ENCODE measurements at regions not wholly inside any gene's neighbourhood (a gene's known extent, or its start where the extent isn't known, plus 50 kb on each side); places are given as distances from the start of the nearest gene placed in this dataset.

- Histone ChIP-seq H3K4me1 (ENCODE audit: control insufficient read depth in 2 of 3, insufficient read depth in 2 of 3, low read depth in 1 of 3, low read length in 3 of 3) (peaks cover 0 to 12% (median 9%) of the 10 kb centered on the region in 3 donors), H3K27me3 (ENCODE audit: control insufficient read depth, insufficient read depth, low read length) (no peaks in the 10 kb centered on the region), H3K9ac (ENCODE audit: low read length in 3 of 3) (no peak overlapping the region), H3K9me3 (ENCODE audit: control insufficient read depth in 2 of 3, insufficient read depth in 1 of 3, low read length in 3 of 3) (no peaks in the 10 kb centered on the region), H3K27ac (ENCODE audit: low read depth in 2 of 2, low read length in 2 of 2) (no peak overlapping the region), H3K4me3 (ENCODE audit: low read length in 3 of 3) (no peak overlapping the region), H3K36me3 (ENCODE audit: control insufficient read depth in 2 of 3, insufficient read depth in 3 of 3, low read length in 3 of 3) (no peaks in the 10 kb centered on the region)
- DNase-seq, result no peak
- FAIRE-seq, result no peak
- TF ChIP-seq CTCF (IDR thresholded peaks at IDR 0.05; ENCODE audit: borderline replicate concordance, extremely low read depth, insufficient read depth), result no peak
- intact Hi-C loops (cut with DNase I), result no loop called here
Observed at GRCh38 chr2:62643100-62643471, 62.4 kb upstream of the EHBP1 start.

DNA sequence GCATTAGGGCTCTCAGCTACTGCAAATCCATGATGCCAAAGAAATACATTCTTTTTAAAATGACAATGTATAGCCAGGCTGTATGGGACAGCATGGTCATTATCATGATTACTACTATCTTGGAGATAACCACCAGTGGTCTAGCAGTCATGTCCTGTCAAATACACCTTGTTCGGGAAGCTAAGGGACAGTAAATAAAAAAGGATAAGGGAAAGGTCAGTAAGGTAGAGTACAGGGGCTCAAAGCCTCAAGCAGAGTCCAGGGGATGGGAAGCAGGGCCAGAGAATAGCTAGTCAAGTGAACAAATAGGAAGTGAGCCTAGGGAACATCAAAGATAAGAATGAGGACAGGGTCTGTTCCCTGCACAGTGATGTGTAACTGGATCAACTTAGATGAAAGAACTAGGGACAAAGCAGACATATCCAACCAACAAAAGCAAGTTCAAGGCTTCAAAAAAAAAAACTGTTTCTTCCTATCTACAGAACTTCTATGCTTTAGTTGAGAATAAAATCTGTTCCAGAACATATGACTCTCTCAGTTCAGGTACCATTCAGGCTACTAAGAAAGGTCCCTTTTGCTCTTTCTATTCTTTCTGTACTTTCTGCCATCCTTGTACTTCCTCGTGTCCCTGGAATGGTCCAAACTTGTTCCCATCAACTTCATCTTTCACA is 62.9 kb upstream of the EHBP1 start:
- H3K9me3 ChIP-seq (ENCODE audit: control insufficient read depth in 2 of 3, insufficient read depth in 1 of 3, low read length in 3 of 3), result no peaks in the 10 kb centered on the region
- FAIRE-seq (no peak), DNase-seq (no peak)
- no peaks in the 10 kb centered on the region for H3K27me3 ChIP-seq (ENCODE audit: control insufficient read depth, insufficient read depth, low read length)
- intact Hi-C loops (cut with DNase I), result no loop called here
- no peaks in the 10 kb centered on the region for H3K36me3 ChIP-seq (ENCODE audit: control insufficient read depth in 2 of 3, insufficient read depth in 3 of 3, low read length in 3 of 3)
- no peak for TF ChIP-seq CTCF (IDR thresholded peaks at IDR 0.05; ENCODE audit: borderline replicate concordance, extremely low read depth, insufficient read depth)
- H3K27ac ChIP-seq (ENCODE audit: low read depth in 2 of 2, low read length in 2 of 2), result no peak overlapping the region
- H3K9ac ChIP-seq (ENCODE audit: low read length in 3 of 3), result no peak overlapping the region
- no peak overlapping the region for H3K4me3 ChIP-seq (ENCODE audit: low read length in 3 of 3)
- peaks cover 0 to 12% (median 9%) of the 10 kb centered on the region in 3 donors for H3K4me1 ChIP-seq (ENCODE audit: control insufficient read depth in 2 of 3, insufficient read depth in 2 of 3, low read depth in 1 of 3, low read length in 3 of 3)

GRCh38 chr2:62641936-62642335 is 63.6 kb upstream of the EHBP1 start:
- Histone ChIP-seq H3K27ac (ENCODE audit: low read depth in 2 of 2, low read length in 2 of 2) (no peak overlapping the region), H3K27me3 (ENCODE audit: control insufficient read depth, insufficient read depth, low read length) (no peaks in the 10 kb centered on the region), H3K36me3 (ENCODE audit: control insufficient read depth in 2 of 3, insufficient read depth in 3 of 3, low read length in 3 of 3) (no peaks in the 10 kb centered on the region), H3K4me3 (ENCODE audit: low read length in 3 of 3) (no peak overlapping the region), H3K4me1 (ENCODE audit: control insufficient read depth in 2 of 3, insufficient read depth in 2 of 3, low read depth in 1 of 3, low read length in 3 of 3) (peaks cover 0 to 12% (median 9%) of the 10 kb centered on the region in 3 donors), H3K9ac (ENCODE audit: low read length in 3 of 3) (no peak overlapping the region), H3K9me3 (ENCODE audit: control insufficient read depth in 2 of 3, insufficient read depth in 1 of 3, low read length in 3 of 3) (no peaks in the 10 kb centered on the region)
- DNase-seq (no peak), FAIRE-seq (no peak)
- intact Hi-C loops (cut with DNase I), result no loop called here
- no peak for TF ChIP-seq CTCF (IDR thresholded peaks at IDR 0.05; ENCODE audit: borderline replicate concordance, extremely low read depth, insufficient read depth)

- intact Hi-C loops (cut with DNase I), result no loop called here
- FAIRE-seq, result peak; percentile 69
- no peak overlapping the region for H3K9ac ChIP-seq (ENCODE audit: low read length in 3 of 3)
- no peaks in the 10 kb centered on the region for H3K9me3 ChIP-seq (ENCODE audit: control insufficient read depth in 2 of 3, insufficient read depth in 1 of 3, low read length in 3 of 3)
- H3K4me3 ChIP-seq (ENCODE audit: low read length in 3 of 3), result no peak overlapping the region
- TF ChIP-seq CTCF (IDR thresholded peaks at IDR 0.05; ENCODE audit: borderline replicate concordance, extremely low read depth, insufficient read depth), result no peak
- DNase-seq, result peak in 2 of 5 donors; percentile 69 to 81
- H3K4me1 ChIP-seq (ENCODE audit: control insufficient read depth in 2 of 3, insufficient read depth in 2 of 3, low read depth in 1 of 3, low read length in 3 of 3), result peaks cover 0 to 12% (median 9%) of the 10 kb centered on the region in 3 donors
- H3K27ac ChIP-seq (ENCODE audit: low read depth in 2 of 2, low read length in 2 of 2), result no peak overlapping the region
- H3K36me3 ChIP-seq (ENCODE audit: control insufficient read depth in 2 of 3, insufficient read depth in 3 of 3, low read length in 3 of 3), result no peaks in the 10 kb centered on the region
- no peaks in the 10 kb centered on the region for H3K27me3 ChIP-seq (ENCODE audit: control insufficient read depth, insufficient read depth, low read length)
Observed at GRCh38 chr2:62641410-62641843, 64.1 kb upstream of the EHBP1 start.
